ENCODE measurements at regions not wholly inside any gene's neighbourhood (a gene's known extent, or its start where the extent isn't known, plus 50 kb on each side); places are given as distances from the start of the nearest gene placed in this dataset.

DNA sequence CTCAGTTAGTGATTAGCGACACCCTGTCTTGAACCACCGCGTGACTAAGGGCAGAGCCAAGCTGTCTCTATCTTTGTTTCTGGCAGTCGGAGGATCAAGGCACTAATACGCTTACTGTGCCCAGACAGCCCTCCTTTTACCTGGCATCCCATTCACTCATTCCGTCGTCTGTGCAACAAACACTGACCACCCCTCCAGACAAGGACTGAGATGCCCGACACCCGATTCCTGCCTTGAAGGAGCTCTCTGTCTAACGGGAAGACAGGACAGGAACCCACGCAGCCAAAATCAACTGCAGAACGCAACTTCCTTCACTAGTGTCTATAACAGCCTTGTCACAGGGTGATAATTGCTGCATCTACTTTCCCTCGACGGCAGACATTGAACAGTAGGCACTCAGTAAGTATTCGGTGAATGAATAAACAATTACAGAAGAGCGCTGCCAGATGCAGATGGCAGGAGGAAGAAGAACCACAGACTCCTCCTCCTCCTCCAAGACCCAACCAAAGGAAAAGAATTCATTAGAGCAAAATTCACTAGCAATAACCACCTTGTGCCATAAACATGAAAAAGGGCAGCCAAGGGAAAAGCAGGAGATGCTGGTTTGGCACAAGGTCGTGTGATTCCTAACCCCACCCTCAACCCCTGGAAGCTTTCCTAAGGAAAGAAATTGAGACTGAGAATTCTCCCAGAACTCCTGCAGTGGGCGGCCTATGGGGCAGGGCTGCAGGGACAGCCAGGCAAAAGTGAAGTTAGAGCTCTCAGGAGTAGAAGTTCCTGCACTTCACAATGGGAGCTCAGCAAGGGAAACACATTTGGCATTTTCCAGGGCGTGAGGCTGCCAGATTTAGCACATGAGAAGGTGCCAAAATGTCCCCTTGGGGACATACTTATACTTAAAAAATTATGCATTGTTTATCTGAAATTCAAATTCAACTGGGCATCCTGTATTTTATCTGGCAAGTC is 186.6 kb upstream of the DIO3 start:
- TF ChIP-seq, protein P1, sequence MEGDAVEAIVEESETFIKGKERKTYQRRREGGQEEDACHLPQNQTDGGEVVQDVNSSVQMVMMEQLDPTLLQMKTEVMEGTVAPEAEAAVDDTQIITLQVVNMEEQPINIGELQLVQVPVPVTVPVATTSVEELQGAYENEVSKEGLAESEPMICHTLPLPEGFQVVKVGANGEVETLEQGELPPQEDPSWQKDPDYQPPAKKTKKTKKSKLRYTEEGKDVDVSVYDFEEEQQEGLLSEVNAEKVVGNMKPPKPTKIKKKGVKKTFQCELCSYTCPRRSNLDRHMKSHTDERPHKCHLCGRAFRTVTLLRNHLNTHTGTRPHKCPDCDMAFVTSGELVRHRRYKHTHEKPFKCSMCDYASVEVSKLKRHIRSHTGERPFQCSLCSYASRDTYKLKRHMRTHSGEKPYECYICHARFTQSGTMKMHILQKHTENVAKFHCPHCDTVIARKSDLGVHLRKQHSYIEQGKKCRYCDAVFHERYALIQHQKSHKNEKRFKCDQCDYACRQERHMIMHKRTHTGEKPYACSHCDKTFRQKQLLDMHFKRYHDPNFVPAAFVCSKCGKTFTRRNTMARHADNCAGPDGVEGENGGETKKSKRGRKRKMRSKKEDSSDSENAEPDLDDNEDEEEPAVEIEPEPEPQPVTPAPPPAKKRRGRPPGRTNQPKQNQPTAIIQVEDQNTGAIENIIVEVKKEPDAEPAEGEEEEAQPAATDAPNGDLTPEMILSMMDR (IDR thresholded peaks at IDR 0.05), result no peak
- TF ChIP-seq POLR2AphosphoS5 (IDR thresholded peaks at IDR 0.05), result no peak

Data from prostate gland (tissue), 2 donors.